Endothelial cell of umbilical vein (primary cell): ENCODE measurements at regions not wholly inside any gene's neighbourhood (a gene's known extent, or its start where the extent isn't known, plus 50 kb on each side); places are given as distances from the start of the nearest gene placed in this dataset.
"Not testable (repeated sequence)": the region's sequence is repeated elsewhere in the genome, so short reads cannot be mapped to it uniquely, and the experiment has no call there.

Experiments used
- BruUV-seq: library from RNA; stranded (reverse); fragments of 400-500 nt; replicated peaks from 2 replicates; lab custom pipeline; 2021; lab: Mats Ljungman, UMichigan
- CTCF ChIA-PET: fragments of 300-600, 350-600 bp; sonication (Branson Sonifier 250); formaldehyde crosslinking; loops from one replicate; lab custom pipeline; 2021; ENCODE audit warnings: antibody characterized with exemption, inconsistent platforms; lab: Charles Lee
- POLR2A ChIA-PET: fragments of 300-600, 350-600 bp; sonication (Branson Sonifier 250); formaldehyde crosslinking; loops from one replicate; lab custom pipeline; 2021; ENCODE audit warnings: antibody characterized with exemption, inconsistent platforms; lab: Charles Lee
- DNase-seq: peaks from one replicate; pipeline ENCODE4 v3.0.0-alpha.2; 2011; ENCODE audit warnings: low read depth, low spot score
- FAIRE-seq: peaks from 2 replicates; lab custom pipeline; 2011; peaks lifted over from hg19 to GRCh38; lab: Jason Lieb, UNC
- H2AFZ ChIP-seq: 2 replicates; pipeline ENCODE4 v1.6.0; 2012; ENCODE audit warnings: low read depth, low read length, control low read depth, inconsistent platforms
- H3K27ac ChIP-seq: 2 replicates; pipeline ENCODE4 v1.5.1; 2011; ENCODE audit warnings: low read depth, mild to moderate bottlenecking, control low read depth, low read length, moderate library complexity; ENCODE audit not compliant: insufficient read depth
- H3K27me3 ChIP-seq, 2 experiments: 2 replicates each; pipeline versions ENCODE4 v1.6.0 to v1.6.1; 2011; ENCODE audit warnings: low read length in 2 of 2, mixed read lengths in 1 of 2; ENCODE audit not compliant: control insufficient read depth in 2 of 2, insufficient read depth in 2 of 2
- H3K36me3 ChIP-seq, 2 experiments: 2 replicates in 1 of 2; 3 replicates in 1 of 2; pipeline ENCODE4 v1.5.1; 2011; ENCODE audit warnings: low read length in 2 of 2, mild to moderate bottlenecking in 1 of 2, moderate library complexity in 1 of 2; ENCODE audit not compliant: control insufficient read depth in 2 of 2, insufficient read depth in 2 of 2; ENCODE audit errors: extremely low read depth in 1 of 2
- H3K4me1 ChIP-seq: 3 replicates; pipeline ENCODE4 v1.5.1; 2011; ENCODE audit warnings: mild to moderate bottlenecking, low read length; ENCODE audit not compliant: control insufficient read depth, insufficient read depth; ENCODE audit errors: extremely low read depth
- H3K4me2 ChIP-seq: 2 replicates; pipeline ENCODE4 v1.6.1; 2011; ENCODE audit warnings: low read length, control low read depth, mixed read lengths; ENCODE audit not compliant: insufficient read depth
- H3K4me3 ChIP-seq, 3 experiments: fragments of 200-600 bp in 1 of 3; sonication (generic), shearing (Covaris generic) in 1 of 3; replicated peaks in 1 of 3; 2 replicates each; pipeline ENCODE4 v1.5.1; 2011 to 2016; ENCODE audit warnings: control low read depth in 3 of 3, low read length in 3 of 3, mild to moderate bottlenecking in 2 of 3, inconsistent platforms in 1 of 3, low read depth in 1 of 3, moderate library complexity in 1 of 3; ENCODE audit not compliant: insufficient read depth in 1 of 3
- H3K79me2 ChIP-seq: 2 replicates; pipeline ENCODE4 v1.6.0; 2012; ENCODE audit warnings: low read length, inconsistent platforms; ENCODE audit not compliant: control insufficient read depth, insufficient read depth
- H3K9ac ChIP-seq: replicated peaks from 2 replicates; pipeline ENCODE3; 2011; ENCODE audit warnings: low read length, control low read depth; ENCODE audit not compliant: insufficient read depth; ENCODE audit errors: extremely low read depth
- H3K9me1 ChIP-seq: replicated peaks from 3 replicates; pipeline ENCODE4 v1.6.0; 2011; ENCODE audit warnings: mild to moderate bottlenecking, low read length; ENCODE audit not compliant: control insufficient read depth, insufficient read depth; ENCODE audit errors: extremely low read depth
- H3K9me3 ChIP-seq: replicated peaks from 2 replicates; pipeline ENCODE4 v1.5.1; 2012; ENCODE audit warnings: low read length, inconsistent platforms; ENCODE audit not compliant: control insufficient read depth, insufficient read depth
- H4K20me1 ChIP-seq: replicated peaks from 2 replicates; pipeline ENCODE3; 2011; ENCODE audit warnings: mild to moderate bottlenecking, low read length; ENCODE audit not compliant: control insufficient read depth, insufficient read depth; ENCODE audit errors: extremely low read depth
- FOS ChIP-seq: IDR thresholded peaks from 2 replicates; pipeline ENCODE4 v1.6.1; 2011; ENCODE audit warnings: mild to moderate bottlenecking, low read length, moderate library complexity, borderline replicate concordance; ENCODE audit not compliant: insufficient read depth
- GATA2 ChIP-seq: IDR thresholded peaks from 2 replicates; pipeline ENCODE4 v1.7.0; 2011; ENCODE audit warnings: low read depth, mild to moderate bottlenecking, moderate library complexity, mixed read lengths, low read length; ENCODE audit not compliant: insufficient read length, insufficient read depth
- JUN ChIP-seq: IDR thresholded peaks from 2 replicates; pipeline ENCODE4 v1.6.1; 2011; ENCODE audit warnings: borderline replicate concordance, low read depth; ENCODE audit not compliant: insufficient read length, insufficient read depth
- MAX ChIP-seq: IDR thresholded peaks from 2 replicates; pipeline ENCODE4 v1.6.1; 2011; ENCODE audit not compliant: insufficient read depth, insufficient read length
- POLR2A ChIP-seq: IDR thresholded peaks from 2 replicates; pipeline ENCODE4 v1.6.1; 2012; ENCODE audit warnings: low read depth, mild to moderate bottlenecking, control low read depth, low read length
- dilution Hi-C: fragments of 300-500 bp; cut with MboI; formaldehyde crosslinking; loops from one replicate; pipeline ENCODE4 v1.15.0; 2019; ENCODE audit warnings: low sequenced_read_pairs; ENCODE audit not compliant: extremely low pct_ligation_motif_present
- intact Hi-C: fragments of 100-400 bp; cut with micrococcal nuclease; formaldehyde crosslinking; loops from one replicate; pipeline ENCODE4 v1.10.0; 2022

GRCh38 chr18:56483386-56483785 is 155.0 kb downstream of the TXNL1 start:
- Histone ChIP-seq H3K27ac (no peak overlapping the region), H3K4me3 (no peak overlapping the region), H3K4me2 (no peak overlapping the region), H4K20me1 (no peaks in the 10 kb centered on the region), H3K79me2 (no peaks in the 10 kb centered on the region), H3K9ac (no peak overlapping the region), H3K9me3 (no peaks in the 10 kb centered on the region), H3K27me3 (peaks cover 0 to 11% of the 10 kb centered on the region in 2 experiments), H3K4me1 (no peaks in the 10 kb centered on the region), H3K36me3 (no peaks in the 10 kb centered on the region), H2AFZ (no peak overlapping the region), H3K9me1 (no peaks in the 10 kb centered on the region)
- CTCF ChIA-PET: interaction anchor here (1.4 kb wide), 1 partner anchor 12 kb away, joined by 3 read pairs; no protein-coding TSS in a partner anchor
- POLR2A ChIA-PET: no interaction called here
- dilution Hi-C loops: no loop called here
- no peak for DNase-seq
- no TSS peak for BruUV-seq
- TF ChIP-seq GATA2 (no peak), JUN (no peak), MAX (no peak), POLR2A (no peak), FOS (no peak)
- intact Hi-C loops: no loop called here
- no peak for FAIRE-seq

GRCh38 chr18:56482813-56483212 is 155.6 kb downstream of the TXNL1 start:
- H3K27ac ChIP-seq, H3K4me2 ChIP-seq, DNase-seq, H3K36me3 ChIP-seq, H3K79me2 ChIP-seq, H3K9me3 ChIP-seq, H3K4me3 ChIP-seq, H3K4me1 ChIP-seq, dilution Hi-C loops, POLR2A ChIA-PET, H3K9ac ChIP-seq, H3K9me1 ChIP-seq, FAIRE-seq, intact Hi-C loops, BruUV-seq, H2AFZ ChIP-seq, H4K20me1 ChIP-seq: not testable (repeated sequence)
- H3K27me3 ChIP-seq: peaks cover 0 to 11% of the 10 kb centered on the region in 2 experiments
- CTCF ChIA-PET: interaction anchor here (1.4 kb wide), 1 partner anchor 13 kb away, joined by 3 read pairs; no protein-coding TSS in a partner anchor
